HepG2 (cell line): ENCODE measurements at regions not wholly inside any gene's neighbourhood (a gene's known extent, or its start where the extent isn't known, plus 50 kb on each side); places are given as distances from the start of the nearest gene placed in this dataset.
"Not testable (repeated sequence)": the region's sequence is repeated elsewhere in the genome, so short reads cannot be mapped to it uniquely, and the experiment has no call there.

ENCODE experiments used
- ATAC-seq: fragments of 200-7000 bp; cut with Tn5 transposase; 3 replicates; pipeline ENCODE4 v1.9.1; 2020; ENCODE audit warnings: mild to moderate bottlenecking, moderate library complexity
- BruUV-seq: library from RNA; stranded (reverse); fragments of 400-500 nt; replicated peaks from 2 replicates; lab custom pipeline; 2021; lab: Mats Ljungman, UMichigan
- CTCF ChIA-PET: fragments of 300-600 bp; formaldehyde crosslinking; extraction: SDS; loops from one replicate; lab custom pipeline; 2021; ENCODE audit warnings: low total read pairs, inconsistent platforms, low intra/inter-chr PET ratio; lab: Yijun Ruan, JAX
- POLR2A ChIA-PET: fragments of 350-600 bp; sonication (Branson Sonifier 250); formaldehyde crosslinking; loops from one replicate; lab custom pipeline; 2020; ENCODE audit warnings: antibody characterized with exemption, inconsistent platforms; lab: Yijun Ruan, JAX
- DNase-seq: peaks from one replicate; pipeline ENCODE4 v3.0.0-alpha.2; 2015; ENCODE audit warnings: low spot score
- FAIRE-seq: peaks from 3 replicates; lab custom pipeline; 2011; peaks lifted over from hg19 to GRCh38; lab: Jason Lieb, UNC
- H2AFZ ChIP-seq: one replicate; pipeline ENCODE4 v1.6.1; 2011; ENCODE audit warnings: low read length, inconsistent platforms
- H3K27ac ChIP-seq: fragments of 300-600 bp; 3 replicates; pipeline ENCODE4 v1.8.0; 2011; ENCODE audit warnings: mixed run types, mild to moderate bottlenecking, mixed read lengths, low read length, inconsistent platforms; ENCODE audit not compliant: insufficient read depth; ENCODE audit errors: extremely low read length
- H3K27me3 ChIP-seq, 2 experiments: fragments of 200-600 bp in 1 of 2; 2 replicates in 1 of 2; 3 replicates in 1 of 2; pipeline versions ENCODE4 v1.6.0 to v1.8.0; 2011; ENCODE audit warnings: low read length in 2 of 2, mild to moderate bottlenecking in 2 of 2, moderate library complexity in 2 of 2, inconsistent platforms in 1 of 2; ENCODE audit not compliant: insufficient read depth in 2 of 2, control insufficient read depth in 1 of 2
- H3K36me3 ChIP-seq, 2 experiments: fragments of 200-600 bp in 1 of 2; replicated peaks in 1 of 2; 2 replicates in 1 of 2; 3 replicates in 1 of 2; pipeline versions ENCODE4 v1.5.1 to v1.8.0; 2011; ENCODE audit warnings: low read length in 2 of 2, inconsistent platforms in 1 of 2; ENCODE audit not compliant: insufficient read depth in 2 of 2, control insufficient read depth in 1 of 2
- H3K4me1 ChIP-seq: 2 replicates; pipeline ENCODE4 v1.5.1; 2012; ENCODE audit warnings: low read length, inconsistent platforms; ENCODE audit not compliant: insufficient read depth
- H3K4me2 ChIP-seq: 2 replicates; pipeline ENCODE4 v1.6.0; 2011; ENCODE audit warnings: low read depth, low read length, inconsistent platforms
- H3K4me3 ChIP-seq, 3 experiments: fragments of 200-600 bp in 1 of 3; sonication (generic), shearing (Covaris generic) in 1 of 3; replicated peaks in 1 of 3; 2 replicates each; pipeline ENCODE4 v1.5.1; 2011 to 2016; ENCODE audit warnings: low read length in 3 of 3, inconsistent platforms in 2 of 3, low read depth in 2 of 3, mild to moderate bottlenecking in 2 of 3, control low read depth in 1 of 3, mixed read lengths in 1 of 3; ENCODE audit not compliant: insufficient read depth in 1 of 3
- H3K79me2 ChIP-seq: one replicate; pipeline ENCODE4 v1.6.1; 2011; ENCODE audit warnings: low read length, inconsistent platforms; ENCODE audit not compliant: insufficient read depth
- H3K9ac ChIP-seq: 2 replicates; pipeline ENCODE4 v1.6.0; 2011; ENCODE audit warnings: mild to moderate bottlenecking, low read depth, low read length, inconsistent platforms; ENCODE audit not compliant: insufficient read depth
- H3K9me3 ChIP-seq: 2 replicates; pipeline ENCODE4 v1.5.1; 2012; ENCODE audit warnings: mild to moderate bottlenecking, low read length
- H4K20me1 ChIP-seq: 2 replicates; pipeline ENCODE4 v1.6.0; 2011; ENCODE audit warnings: inconsistent platforms, mild to moderate bottlenecking, low read length, moderate library complexity; ENCODE audit not compliant: insufficient read depth
- CREB1 ChIP-seq, 2 experiments: fragments of 450-650 bp in 1 of 2; IDR thresholded peaks; 2 replicates each; pipeline ENCODE4 v1.6.1; 2016 to 2017; ENCODE audit warnings: control low read depth in 1 of 2, mild to moderate bottlenecking in 1 of 2, missing compliant biosample characterization in 1 of 2, missing genetic modification characterization in 1 of 2
- ETV6 ChIP-seq: sonication (generic); formaldehyde crosslinking; conservative IDR thresholded peaks from 2 replicates; pipeline ENCODE4 v1.4.0; 2020; ENCODE audit warnings: missing genetic modification reagents
- TAF1 ChIP-seq: sonication (generic); formaldehyde crosslinking; IDR thresholded peaks from 2 replicates; pipeline ENCODE4 v1.4.0; 2020; ENCODE audit warnings: missing genetic modification reagents
- ZNF282 ChIP-seq: fragments of 450-650 bp; IDR thresholded peaks from 2 replicates; pipeline ENCODE4 v1.6.1; 2018; ENCODE audit not compliant: partially characterized antibody
- ZNF343 ChIP-seq: sonication (generic); formaldehyde crosslinking; IDR thresholded peaks from 2 replicates; pipeline ENCODE4 v1.4.0; 2020; ENCODE audit warnings: mild to moderate bottlenecking, missing genetic modification reagents
- ZNF549 ChIP-seq: sonication (generic); formaldehyde crosslinking; IDR thresholded peaks from 2 replicates; pipeline ENCODE4 v1.5.0; 2020; ENCODE audit warnings: missing genetic modification reagents
- WGBS: methylation state at CpG from one replicate; pipeline ENCODE4 v1.1.6; 2017; ENCODE audit warnings: low lambda C conversion rate; 5-methylcytosine and 5-hydroxymethylcytosine counted together
- in situ Hi-C: cut with HindIII; loops from 2 replicates; pipeline ENCODE4 v1.10.0; 2017; ENCODE audit warnings: low pct_unique_long_range_greater_than_20kb; ENCODE audit not compliant: extremely low pct_ligation_motif_present
- intact Hi-C: fragments of 100-400 bp; cut with micrococcal nuclease; formaldehyde crosslinking; loops from one replicate; pipeline ENCODE4 v1.10.0; 2022; ENCODE audit not compliant: unreplicated experiment
- TF ChIP-seq, protein P1 (sequence below): sonication (generic); formaldehyde crosslinking; IDR thresholded peaks from 2 replicates; pipeline ENCODE4 v1.4.0; 2020; ENCODE audit warnings: mild to moderate bottlenecking, missing genetic modification reagents
- TF ChIP-seq, protein P2 (sequence below): sonication (generic); formaldehyde crosslinking; conservative IDR thresholded peaks from 2 replicates; pipeline ENCODE4 v1.8.0; 2022; ENCODE audit warnings: mild to moderate bottlenecking, moderate library complexity, missing genetic modification reagents
- TF ChIP-seq, protein P3 (sequence below): sonication (generic); formaldehyde crosslinking; IDR thresholded peaks from 2 replicates; pipeline ENCODE4 v1.5.0; 2020; ENCODE audit warnings: missing genetic modification reagents, mild to moderate bottlenecking, borderline replicate concordance
- TF ChIP-seq, protein P4 (sequence below): sonication (generic); formaldehyde crosslinking; IDR thresholded peaks from 2 replicates; pipeline ENCODE4 v1.4.0; 2020; ENCODE audit warnings: low read depth, missing genetic modification reagents

DNA sequence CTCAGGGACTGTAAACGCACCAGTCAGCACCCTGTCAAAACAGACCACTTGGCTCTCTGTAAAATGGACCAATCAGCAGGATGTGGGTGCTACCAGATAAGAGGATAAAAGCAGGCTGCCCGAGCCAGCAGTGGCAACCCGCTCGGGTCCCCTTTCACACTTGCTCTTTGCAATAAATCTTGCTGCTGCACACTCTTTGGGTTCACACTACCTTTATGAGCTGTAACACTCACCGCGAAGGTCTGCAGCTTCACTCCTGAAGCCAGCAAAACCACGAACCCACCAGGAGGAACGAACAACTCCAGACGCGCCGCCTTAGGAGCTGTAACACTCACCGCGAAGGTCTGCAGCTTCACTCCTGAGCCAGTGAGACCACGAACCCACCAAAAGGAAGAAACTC, 260.9 kb downstream of the PCNX1 start:
- not testable (repeated sequence) for ATAC-seq, H3K79me2 ChIP-seq
- WGBS: 75% methylated on average over 11 of the region's 14 CpGs

DNA sequence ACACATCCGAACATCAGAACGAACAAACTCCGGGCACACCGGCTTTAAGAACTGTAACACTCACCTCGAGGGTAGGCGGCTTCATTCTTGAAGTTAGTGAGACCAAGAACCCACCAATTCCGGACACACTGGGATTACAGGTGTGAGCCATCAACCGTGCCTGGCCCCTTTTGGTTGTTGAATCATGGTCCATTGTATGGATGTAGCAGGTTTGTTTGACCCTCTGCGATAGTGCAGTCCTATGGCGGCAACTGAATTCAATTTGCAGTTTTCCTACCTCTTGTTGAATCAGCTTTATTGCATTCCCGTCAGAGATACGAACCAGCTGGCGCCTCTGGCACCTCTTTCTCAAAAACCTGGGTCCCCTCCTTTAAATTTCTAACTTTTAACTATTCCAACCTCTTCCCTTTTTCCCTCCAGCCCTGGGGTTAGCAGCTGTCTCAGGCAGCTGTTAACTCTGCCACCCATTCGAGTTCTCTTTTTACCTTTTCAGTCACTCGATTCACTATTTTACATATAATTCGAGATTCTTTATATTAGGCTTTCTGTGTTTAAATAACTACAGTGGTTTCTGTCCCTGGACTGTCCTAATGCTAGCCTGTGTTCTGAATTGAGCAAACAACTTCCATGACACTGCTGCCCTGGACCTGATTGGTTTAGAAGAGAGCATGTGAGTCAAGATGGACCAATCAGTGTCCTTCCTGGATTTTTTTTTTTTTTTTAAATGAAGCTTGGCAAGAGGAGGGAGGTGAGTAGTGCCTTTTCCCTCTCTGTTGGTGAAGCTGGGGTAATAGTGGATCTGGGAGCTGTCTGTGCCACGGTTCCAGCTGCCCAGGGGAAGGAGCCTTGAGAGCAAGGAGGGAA, 261.5 kb downstream of the PCNX1 start:
- Histone ChIP-seq H3K4me1 (peaks cover 14% of the 10 kb centered on the region), H3K36me3 (no peaks in the 10 kb centered on the region), H3K9ac (no peak overlapping the region), H3K4me3 (no peak overlapping the region), H3K79me2 (no peaks in the 10 kb centered on the region), H3K9me3 (no peaks in the 10 kb centered on the region), H4K20me1 (no peaks in the 10 kb centered on the region), H3K27me3 (peaks cover 2 to 3% of the 10 kb centered on the region in 2 experiments; a peak in 2 of 5 replicates), H2AFZ (no peak overlapping the region), H3K4me2 (no peak overlapping the region), H3K27ac (no peak overlapping the region)
- DNase-seq (no peak), FAIRE-seq (no peak), ATAC-seq (no peak)
- in situ Hi-C loops: no loop called here
- intact Hi-C loops: no loop called here
- ChIA-PET CTCF (no interaction called here), POLR2A (no interaction called here)
- no TSS peak for BruUV-seq
- 62% methylated on average over 14 of the region's 17 CpGs for WGBS
- TF ChIP-seq, protein P1, sequence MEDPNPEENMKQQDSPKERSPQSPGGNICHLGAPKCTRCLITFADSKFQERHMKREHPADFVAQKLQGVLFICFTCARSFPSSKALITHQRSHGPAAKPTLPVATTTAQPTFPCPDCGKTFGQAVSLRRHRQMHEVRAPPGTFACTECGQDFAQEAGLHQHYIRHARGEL (CRISPR knock-in tag): no peak
- no peak for TF ChIP-seq ZNF282
- no peak for TF ChIP-seq ZNF343 (CRISPR knock-in tag)
- no peak for TF ChIP-seq TAF1
- TF ChIP-seq CREB1 (IDR thresholded peaks at IDR 0.05): no peak
- no peak for TF ChIP-seq CREB1 (CRISPR knock-in tag; IDR thresholded peaks at IDR 0.05)
- TF ChIP-seq, protein P2, sequence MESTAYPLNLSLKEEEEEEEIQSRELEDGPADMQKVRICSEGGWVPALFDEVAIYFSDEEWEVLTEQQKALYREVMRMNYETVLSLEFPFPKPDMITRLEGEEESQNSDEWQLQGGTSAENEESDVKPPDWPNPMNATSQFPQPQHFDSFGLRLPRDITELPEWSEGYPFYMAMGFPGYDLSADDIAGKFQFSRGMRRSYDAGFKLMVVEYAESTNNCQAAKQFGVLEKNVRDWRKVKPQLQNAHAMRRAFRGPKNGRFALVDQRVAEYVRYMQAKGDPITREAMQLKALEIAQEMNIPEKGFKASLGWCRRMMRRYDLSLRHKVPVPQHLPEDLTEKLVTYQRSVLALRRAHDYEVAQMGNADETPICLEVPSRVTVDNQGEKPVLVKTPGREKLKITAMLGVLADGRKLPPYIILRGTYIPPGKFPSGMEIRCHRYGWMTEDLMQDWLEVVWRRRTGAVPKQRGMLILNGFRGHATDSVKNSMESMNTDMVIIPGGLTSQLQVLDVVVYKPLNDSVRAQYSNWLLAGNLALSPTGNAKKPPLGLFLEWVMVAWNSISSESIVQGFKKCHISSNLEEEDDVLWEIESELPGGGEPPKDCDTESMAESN (CRISPR knock-in tag): no peak
- TF ChIP-seq ETV6 (CRISPR knock-in tag): no peak
- TF ChIP-seq, protein P3, sequence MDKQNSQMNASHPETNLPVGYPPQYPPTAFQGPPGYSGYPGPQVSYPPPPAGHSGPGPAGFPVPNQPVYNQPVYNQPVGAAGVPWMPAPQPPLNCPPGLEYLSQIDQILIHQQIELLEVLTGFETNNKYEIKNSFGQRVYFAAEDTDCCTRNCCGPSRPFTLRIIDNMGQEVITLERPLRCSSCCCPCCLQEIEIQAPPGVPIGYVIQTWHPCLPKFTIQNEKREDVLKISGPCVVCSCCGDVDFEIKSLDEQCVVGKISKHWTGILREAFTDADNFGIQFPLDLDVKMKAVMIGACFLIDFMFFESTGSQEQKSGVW (CRISPR knock-in tag): no peak
- TF ChIP-seq, protein P4, sequence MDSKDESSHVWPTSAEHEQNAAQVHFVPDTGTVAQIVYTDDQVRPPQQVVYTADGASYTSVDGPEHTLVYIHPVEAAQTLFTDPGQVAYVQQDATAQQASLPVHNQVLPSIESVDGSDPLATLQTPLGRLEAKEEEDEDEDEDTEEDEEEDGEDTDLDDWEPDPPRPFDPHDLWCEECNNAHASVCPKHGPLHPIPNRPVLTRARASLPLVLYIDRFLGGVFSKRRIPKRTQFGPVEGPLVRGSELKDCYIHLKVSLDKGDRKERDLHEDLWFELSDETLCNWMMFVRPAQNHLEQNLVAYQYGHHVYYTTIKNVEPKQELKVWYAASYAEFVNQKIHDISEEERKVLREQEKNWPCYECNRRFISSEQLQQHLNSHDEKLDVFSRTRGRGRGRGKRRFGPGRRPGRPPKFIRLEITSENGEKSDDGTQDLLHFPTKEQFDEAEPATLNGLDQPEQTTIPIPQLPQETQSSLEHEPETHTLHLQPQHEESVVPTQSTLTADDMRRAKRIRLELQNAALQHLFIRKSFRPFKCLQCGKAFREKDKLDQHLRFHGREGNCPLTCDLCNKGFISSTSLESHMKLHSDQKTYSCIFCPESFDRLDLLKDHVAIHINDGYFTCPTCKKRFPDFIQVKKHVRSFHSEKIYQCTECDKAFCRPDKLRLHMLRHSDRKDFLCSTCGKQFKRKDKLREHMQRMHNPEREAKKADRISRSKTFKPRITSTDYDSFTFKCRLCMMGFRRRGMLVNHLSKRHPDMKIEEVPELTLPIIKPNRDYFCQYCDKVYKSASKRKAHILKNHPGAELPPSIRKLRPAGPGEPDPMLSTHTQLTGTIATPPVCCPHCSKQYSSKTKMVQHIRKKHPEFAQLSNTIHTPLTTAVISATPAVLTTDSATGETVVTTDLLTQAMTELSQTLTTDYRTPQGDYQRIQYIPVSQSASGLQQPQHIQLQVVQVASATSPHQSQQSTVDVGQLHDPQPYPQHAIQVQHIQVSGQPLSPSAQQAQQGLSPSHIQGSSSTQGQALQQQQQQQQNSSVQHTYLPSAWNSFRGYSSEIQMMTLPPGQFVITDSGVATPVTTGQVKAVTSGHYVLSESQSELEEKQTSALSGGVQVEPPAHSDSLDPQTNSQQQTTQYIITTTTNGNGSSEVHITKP (CRISPR knock-in tag): no peak
- no peak for TF ChIP-seq ZNF549

More for the DNA sequence above, 260.9 kb downstream of the PCNX1 start:
- H3K27me3 ChIP-seq, H3K36me3 ChIP-seq, POLR2A ChIA-PET, H3K9me3 ChIP-seq, H3K9ac ChIP-seq, H3K4me3 ChIP-seq, in situ Hi-C loops, H3K4me2 ChIP-seq, DNase-seq, H2AFZ ChIP-seq, intact Hi-C loops, H3K27ac ChIP-seq, H4K20me1 ChIP-seq, CTCF ChIA-PET, BruUV-seq, FAIRE-seq: not testable (repeated sequence)
- H3K4me1 ChIP-seq: peaks cover 21% of the 10 kb centered on the region
